H1 (cell line): ENCODE measurements at regions not wholly inside any gene's neighbourhood (a gene's known extent, or its start where the extent isn't known, plus 50 kb on each side); places are given as distances from the start of the nearest gene placed in this dataset.

Experiments used
- CTCF ChIP-seq, 3 experiments: IDR thresholded peaks; 1 replicate in 2 of 3; 2 replicates in 1 of 3; pipeline versions ENCODE4 v1.5.1 to v1.6.1; 2011; ENCODE audit warnings: low read length in 3 of 3, mild to moderate bottlenecking in 3 of 3, inconsistent platforms in 2 of 3, low read depth in 1 of 3, moderate library complexity in 1 of 3; ENCODE audit not compliant: insufficient read depth in 1 of 3; ENCODE audit errors: control extremely low read depth in 1 of 3
- EP300 ChIP-seq, 2 experiments: IDR thresholded peaks; 1 replicate in 1 of 2; 2 replicates in 1 of 2; pipeline ENCODE4 v1.6.1; 2011 to 2012; ENCODE audit warnings: low read depth in 2 of 2, low read length in 2 of 2, mild to moderate bottlenecking in 2 of 2, borderline replicate concordance in 1 of 2, inconsistent platforms in 1 of 2, moderate library complexity in 1 of 2
- MAX ChIP-seq: IDR thresholded peaks from 2 replicates; pipeline ENCODE4 v1.6.1; 2012; ENCODE audit warnings: inconsistent platforms
- SRF ChIP-seq: IDR thresholded peaks from 2 replicates; pipeline ENCODE4 v1.6.1; 2011; ENCODE audit warnings: mild to moderate bottlenecking, low read depth, low read length, moderate library complexity
- TAF1 ChIP-seq: IDR thresholded peaks from 2 replicates; pipeline ENCODE4 v1.6.1; 2011; ENCODE audit warnings: mild to moderate bottlenecking, low read depth, low read length
- TBP ChIP-seq: IDR thresholded peaks from 2 replicates; pipeline ENCODE4 v1.6.1; 2011; ENCODE audit warnings: low read depth, low read length, improper control_type of control experiment

GRCh38 chr5:4866817-4867216 is 273.3 kb upstream of the ADAMTS16 start:
- no peak for TF ChIP-seq CTCF (IDR thresholded peaks at IDR 0.05; ENCODE audit: control extremely low read depth in 1 of 3, insufficient read depth in 1 of 3, low read depth in 1 of 3, low read length in 3 of 3)
- no peak for TF ChIP-seq SRF
- TF ChIP-seq TAF1 = no peak
- TF ChIP-seq EP300 (IDR thresholded peaks at IDR 0.05; ENCODE audit: borderline replicate concordance in 1 of 2, low read depth in 2 of 2, low read length in 2 of 2) = no peak
- no peak for TF ChIP-seq TBP
- no peak for TF ChIP-seq MAX
